H9 (cell line): ENCODE measurements at regions not wholly inside any gene's neighbourhood (a gene's known extent, or its start where the extent isn't known, plus 50 kb on each side); places are given as distances from the start of the nearest gene placed in this dataset.

ENCODE experiments used
- DNase-seq: peaks from one replicate; pipeline ENCODE4 v3.0.0-alpha.2; 2017
- H2AFZ ChIP-seq: one replicate; pipeline ENCODE4 v1.6.1; 2013; ENCODE audit warnings: mild to moderate bottlenecking, low read length, control low read depth, moderate library complexity
- H2AK5ac ChIP-seq: 2 replicates; pipeline ENCODE4 v1.6.1; 2013; ENCODE audit warnings: low read length, control low read depth, mixed read lengths; ENCODE audit not compliant: insufficient read length
- H2BK120ac ChIP-seq: one replicate; pipeline ENCODE4 v1.6.1; 2013; ENCODE audit warnings: low read depth, mild to moderate bottlenecking, low read length, control low read depth, inconsistent platforms; ENCODE audit not compliant: poor library complexity, severe bottlenecking
- H2BK12ac ChIP-seq: 2 replicates; pipeline ENCODE4 v1.6.1; 2013; ENCODE audit warnings: low read length, control low read depth, mixed read lengths, low read depth; ENCODE audit not compliant: insufficient read length
- H2BK15ac ChIP-seq: 2 replicates; pipeline ENCODE4 v1.6.1; 2013; ENCODE audit warnings: low read depth, low read length, control low read depth
- H2BK20ac ChIP-seq: one replicate; pipeline ENCODE4 v1.6.1; 2013; ENCODE audit warnings: low read depth, mild to moderate bottlenecking, low read length, control low read depth, inconsistent platforms; ENCODE audit not compliant: poor library complexity, severe bottlenecking
- H2BK5ac ChIP-seq: 2 replicates; pipeline ENCODE4 v1.6.1; 2013; ENCODE audit warnings: low read length, control low read depth, mixed read lengths; ENCODE audit not compliant: insufficient read length
- H3K14ac ChIP-seq: 2 replicates; pipeline ENCODE4 v1.6.1; 2013; ENCODE audit warnings: low read length, control low read depth; ENCODE audit not compliant: insufficient read depth
- H3K18ac ChIP-seq: 2 replicates; pipeline ENCODE4 v1.6.1; 2013; ENCODE audit warnings: low read depth, mild to moderate bottlenecking, mixed read lengths, low read length, control low read depth; ENCODE audit not compliant: insufficient read length
- H3K23ac ChIP-seq: 2 replicates; pipeline ENCODE4 v1.6.1; 2013; ENCODE audit warnings: low read length, control low read depth, mixed read lengths, low read depth; ENCODE audit not compliant: insufficient read length
- H3K23me2 ChIP-seq: 2 replicates; pipeline ENCODE4 v1.6.1; 2013; ENCODE audit warnings: low read depth, mild to moderate bottlenecking, mixed read lengths, low read length, control low read depth; ENCODE audit not compliant: insufficient read length, poor library complexity, severe bottlenecking
- H3K27ac ChIP-seq: 2 replicates; pipeline ENCODE4 v1.5.1; 2013; ENCODE audit warnings: low read length, control low read depth, mixed read lengths, low read depth; ENCODE audit not compliant: insufficient read length
- H3K27me3 ChIP-seq: 2 replicates; pipeline ENCODE4 v1.6.1; 2013; ENCODE audit warnings: low read length, control low read depth, inconsistent platforms; ENCODE audit not compliant: insufficient read depth
- H3K4ac ChIP-seq: 2 replicates; pipeline ENCODE4 v1.6.1; 2013; ENCODE audit warnings: low read depth, mild to moderate bottlenecking, control low read depth, inconsistent platforms, low read length, moderate library complexity
- H3K4me1 ChIP-seq: 2 replicates; pipeline ENCODE4 v1.6.1; 2013; ENCODE audit warnings: low read length, control low read depth, inconsistent platforms; ENCODE audit not compliant: insufficient read depth
- H3K4me2 ChIP-seq: 2 replicates; pipeline ENCODE4 v1.6.1; 2013; ENCODE audit warnings: low read length, control low read depth, mixed read lengths; ENCODE audit not compliant: insufficient read length, insufficient read depth
- H3K56ac ChIP-seq: 2 replicates; pipeline ENCODE4 v1.6.1; 2013; ENCODE audit warnings: low read depth, mild to moderate bottlenecking, mixed read lengths, low read length, control low read depth; ENCODE audit not compliant: insufficient read length
- H3K79me1 ChIP-seq: 2 replicates; pipeline ENCODE4 v1.6.1; 2013; ENCODE audit warnings: low read depth, mild to moderate bottlenecking, moderate library complexity, low read length, control low read depth, inconsistent platforms; ENCODE audit not compliant: insufficient read depth, poor library complexity, severe bottlenecking
- H3K79me2 ChIP-seq: 2 replicates; pipeline ENCODE4 v1.6.1; 2013; ENCODE audit warnings: low read length, control low read depth, inconsistent platforms; ENCODE audit not compliant: insufficient read depth
- H3K9ac ChIP-seq: 2 replicates; pipeline ENCODE4 v1.6.1; 2013; ENCODE audit warnings: low read length, control low read depth, mixed read lengths; ENCODE audit not compliant: insufficient read length; ENCODE audit errors: extremely low read depth
- H3K9me3 ChIP-seq: one replicate; pipeline ENCODE4 v1.6.1; 2013; ENCODE audit warnings: low read depth, low read length, inconsistent platforms; ENCODE audit not compliant: control insufficient read depth
- H3T11ph ChIP-seq: one replicate; pipeline ENCODE4 v1.6.1; 2013; ENCODE audit warnings: mild to moderate bottlenecking, low read length, control low read depth, inconsistent platforms
- H4K20me1 ChIP-seq: one replicate; pipeline ENCODE4 v1.6.1; 2013; ENCODE audit not compliant: control insufficient read depth, insufficient read length, insufficient read depth
- H4K5ac ChIP-seq: 2 replicates; pipeline ENCODE4 v1.6.1; 2013; ENCODE audit warnings: low read depth, mild to moderate bottlenecking, mixed read lengths, low read length, control low read depth; ENCODE audit not compliant: insufficient read length
- H4K8ac ChIP-seq: replicated peaks from 2 replicates; pipeline ENCODE4 v1.6.1; 2013; ENCODE audit warnings: low read length, control low read depth, mixed read lengths, low read depth; ENCODE audit not compliant: insufficient read length
- H4K91ac ChIP-seq: 2 replicates; pipeline ENCODE4 v1.6.1; 2013; ENCODE audit warnings: low read depth, mild to moderate bottlenecking, moderate library complexity, mixed read lengths, low read length, control low read depth; ENCODE audit not compliant: insufficient read length
- H3K27ac Mint-ChIP-seq, 3 experiments: 2 replicates in 2 of 3; 3 replicates in 1 of 3; pipeline ENCODE4 v1.8.0; 2020 to 2021; ENCODE audit warnings: mixed read lengths in 3 of 3, mild to moderate bottlenecking in 1 of 3, moderate library complexity in 1 of 3
- H3K27me3 Mint-ChIP-seq: 2 replicates; pipeline ENCODE4 v1.8.0; 2021; ENCODE audit warnings: low read depth, mild to moderate bottlenecking, moderate library complexity, mixed read lengths
- H3K36me3 Mint-ChIP-seq, 3 experiments: 2 replicates in 2 of 3; 3 replicates in 1 of 3; pipeline ENCODE4 v1.8.0; 2020 to 2021; ENCODE audit warnings: low read depth in 3 of 3, mixed read lengths in 3 of 3; ENCODE audit not compliant: insufficient read depth in 1 of 3
- H3K4me1 Mint-ChIP-seq, 2 experiments: 2 replicates each; pipeline ENCODE4 v1.8.0; 2020; ENCODE audit warnings: mixed read lengths in 2 of 2
- H3K4me3 Mint-ChIP-seq, 2 experiments: 2 replicates in 1 of 2; 3 replicates in 1 of 2; pipeline ENCODE4 v1.8.0; 2020 to 2021; ENCODE audit warnings: mild to moderate bottlenecking in 2 of 2, mixed read lengths in 2 of 2, moderate library complexity in 1 of 2
- H3K9me3 Mint-ChIP-seq, 2 experiments: 2 replicates in 1 of 2; 3 replicates in 1 of 2; pipeline ENCODE4 v1.8.0; 2020; ENCODE audit warnings: mild to moderate bottlenecking in 2 of 2, mixed read lengths in 2 of 2, moderate library complexity in 1 of 2
- CTCF ChIP-seq: fragments of 200-600 bp; sonication (generic); conservative IDR thresholded peaks from 3 replicates; pipeline ENCODE4 v1.8.0; 2021; ENCODE audit warnings: antibody characterized with exemption, mild to moderate bottlenecking
- WGBS: extraction: QIAGEN DNeasy Blood & Tissue Kit; methylation state at CpG from one replicate; pipeline ENCODE4 v1.1.7; 2013; ENCODE audit warnings: missing lambda C conversion rate, low lambda C conversion rate, mixed read lengths; ENCODE audit not compliant: insufficient read length; ENCODE audit errors: extremely low coverage; 5-methylcytosine and 5-hydroxymethylcytosine counted together

GRCh38 chr1:93739472-93739871, 57.8 kb upstream of the BCAR3 start:
- no CpG with 5 or more reads among the region's 5 CpGs for WGBS

More at GRCh38 chr1:93739472-93739871, 57.8 kb upstream of the BCAR3 start:
- Mint-ChIP-seq H3K9me3 (no peaks in the 10 kb centered on the region; a peak in 2 of 5 replicates), H3K36me3 (no peaks in the 10 kb centered on the region; a peak in 1 of 7 replicates), H3K4me1 (peaks cover 3 to 4% of the 10 kb centered on the region in 2 experiments; a peak in 3 of 4 replicates), H3K27ac (no peak overlapping the region), H3K27me3 (peaks cover 1% of the 10 kb centered on the region; the same call in 1 of the 2 replicates), H3K4me3 (no peak overlapping the region)
- Histone ChIP-seq H3K4me1 (no peaks in the 10 kb centered on the region), H3T11ph (no peak overlapping the region), H3K14ac (no peak overlapping the region), H3K18ac (no peak overlapping the region), H3K23ac (no peak overlapping the region), H3K9me3 (no peaks in the 10 kb centered on the region), H2AFZ (no peak overlapping the region), H4K91ac (no peak overlapping the region), H3K23me2 (no peaks in the 10 kb centered on the region), H2BK20ac (no peak overlapping the region), H4K5ac (no peak overlapping the region), H2BK12ac (no peak overlapping the region), H4K20me1 (no peaks in the 10 kb centered on the region), H3K56ac (no peak overlapping the region), H4K8ac (no peak overlapping the region), H3K79me1 (no peaks in the 10 kb centered on the region), H3K4ac (no peak overlapping the region), H3K4me2 (no peak overlapping the region), H3K27ac (no peak overlapping the region), H2BK120ac (no peak overlapping the region), H2AK5ac (no peak overlapping the region), H2BK15ac (no peak overlapping the region), H3K9ac (no peak overlapping the region), H3K79me2 (no peaks in the 10 kb centered on the region), H3K27me3 (no peaks in the 10 kb centered on the region), H2BK5ac (no peak overlapping the region)
- DNase-seq: no peak
- TF ChIP-seq CTCF: no peak
